ENCODE measurements at regions not wholly inside any gene's neighbourhood (a gene's known extent, or its start where the extent isn't known, plus 50 kb on each side); places are given as distances from the start of the nearest gene placed in this dataset.

DNA sequence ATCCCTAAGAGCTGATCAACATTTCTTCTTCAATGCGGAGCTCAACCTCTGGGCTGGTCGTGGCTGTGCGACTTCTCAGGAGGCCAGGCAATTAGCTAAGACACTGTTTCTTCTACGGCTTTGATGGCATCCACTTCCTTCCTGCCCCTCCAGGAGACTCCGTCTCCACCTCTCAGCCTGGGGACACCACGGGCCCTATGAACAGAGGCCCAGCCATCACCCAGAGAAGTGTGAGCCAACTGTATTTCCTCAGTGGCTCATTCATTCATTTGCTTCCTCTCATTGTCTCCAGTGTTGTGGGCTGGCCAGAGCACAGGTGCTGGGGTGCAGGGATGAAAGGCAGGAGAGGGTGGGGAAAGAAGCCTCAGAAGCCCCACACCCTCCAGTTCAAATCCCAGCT is 51.8 kb upstream of the APCDD1L start:
- no peak overlapping the region for H2BK12ac ChIP-seq (ENCODE audit: low read length in 2 of 2)
- no peak overlapping the region for H2AK5ac ChIP-seq (ENCODE audit: low read length, severe bottlenecking)
- H3K36me3 ChIP-seq (ENCODE audit: control insufficient read depth in 1 of 2, insufficient read depth in 2 of 2, low read depth in 1 of 2, low read length in 2 of 2), result no peaks in the 10 kb centered on the region
- no peak overlapping the region for H2BK120ac ChIP-seq (ENCODE audit: low read depth, low read length)
- no peak overlapping the region for H3K23ac ChIP-seq (ENCODE audit: low read length in 2 of 2)
- H3K18ac ChIP-seq (ENCODE audit: low read depth in 1 of 2, low read length in 2 of 2), result no peak overlapping the region
- no peak overlapping the region for H2AFZ ChIP-seq (ENCODE audit: low read depth, low read length)
- no peak for DNase-seq
- peaks cover 20% of the 10 kb centered on the region for H3K4me1 ChIP-seq (ENCODE audit: control insufficient read depth, insufficient read depth, low read depth, low read length)
- no peak overlapping the region for H3K4me3 ChIP-seq (ENCODE audit: insufficient read depth in 1 of 2, low read depth in 1 of 2, low read length in 2 of 2)
- H2BK15ac ChIP-seq (ENCODE audit: low read depth, poor library complexity, severe bottlenecking), result no peak overlapping the region
- H3K9me3 ChIP-seq (ENCODE audit: control insufficient read depth, low read length), result no peaks in the 10 kb centered on the region
- H2BK5ac ChIP-seq (ENCODE audit: low read depth, low read length, poor library complexity, severe bottlenecking), result no peak overlapping the region
- no peak overlapping the region for H4K91ac ChIP-seq (ENCODE audit: low read length)
- no peaks in the 10 kb centered on the region for H3K79me1 ChIP-seq (replicated peaks; ENCODE audit: low read length, poor library complexity, severe bottlenecking)
- no peak overlapping the region for H3K27ac ChIP-seq (ENCODE audit: low read length, poor library complexity, severe bottlenecking)
- WGBS, result 79% methylated on average over 6 of the region's 6 CpGs
- no peak overlapping the region for H3K14ac ChIP-seq (ENCODE audit: low read length in 2 of 2)
- H3K4me2 ChIP-seq (ENCODE audit: low read length, poor library complexity, severe bottlenecking), result no peak overlapping the region
- H3K27me3 ChIP-seq (ENCODE audit: control insufficient read depth in 1 of 2, insufficient read depth in 1 of 2, low read length in 2 of 2), result peaks cover 0 to 27% of the 10 kb centered on the region in 2 experiments
- no peak overlapping the region for H3K9ac ChIP-seq (ENCODE audit: low read length)
- H4K8ac ChIP-seq (ENCODE audit: low read length), result no peak overlapping the region
- H3K4ac ChIP-seq (ENCODE audit: low read depth in 1 of 2, low read length in 2 of 2), result no peak overlapping the region

- Histone ChIP-seq H3K27me3 (ENCODE audit: control insufficient read depth in 1 of 2, insufficient read depth in 1 of 2, low read length in 2 of 2) (peaks cover 0 to 27% of the 10 kb centered on the region in 2 experiments), H3K4me2 (ENCODE audit: low read length, poor library complexity, severe bottlenecking) (no peak overlapping the region), H2BK120ac (ENCODE audit: low read depth, low read length) (no peak overlapping the region), H3K23ac (ENCODE audit: low read length in 2 of 2) (no peak overlapping the region), H3K79me1 (replicated peaks; ENCODE audit: low read length, poor library complexity, severe bottlenecking) (no peaks in the 10 kb centered on the region), H3K9me3 (ENCODE audit: control insufficient read depth, low read length) (no peaks in the 10 kb centered on the region), H3K9ac (ENCODE audit: low read length) (no peak overlapping the region), H3K36me3 (ENCODE audit: control insufficient read depth in 1 of 2, insufficient read depth in 2 of 2, low read depth in 1 of 2, low read length in 2 of 2) (no peaks in the 10 kb centered on the region), H2AFZ (ENCODE audit: low read depth, low read length) (no peak overlapping the region), H3K4me3 (ENCODE audit: insufficient read depth in 1 of 2, low read depth in 1 of 2, low read length in 2 of 2) (no peak overlapping the region), H2BK5ac (ENCODE audit: low read depth, low read length, poor library complexity, severe bottlenecking) (no peak overlapping the region), H2AK5ac (ENCODE audit: low read length, severe bottlenecking) (no peak overlapping the region), H3K27ac (ENCODE audit: low read length, poor library complexity, severe bottlenecking) (no peak overlapping the region), H4K91ac (ENCODE audit: low read length) (no peak overlapping the region), H2BK15ac (ENCODE audit: low read depth, poor library complexity, severe bottlenecking) (no peak overlapping the region), H3K18ac (ENCODE audit: low read depth in 1 of 2, low read length in 2 of 2) (no peak overlapping the region), H3K4me1 (ENCODE audit: control insufficient read depth, insufficient read depth, low read depth, low read length) (peaks cover 18% of the 10 kb centered on the region), H4K8ac (ENCODE audit: low read length) (no peak overlapping the region), H3K14ac (ENCODE audit: low read length in 2 of 2) (no peak overlapping the region), H2BK12ac (ENCODE audit: low read length in 2 of 2) (no peak overlapping the region), H3K4ac (ENCODE audit: low read depth in 1 of 2, low read length in 2 of 2) (no peak overlapping the region)
- 92% methylated on average over 13 of the region's 13 CpGs for WGBS
- no peak for DNase-seq
These were observed 50.4 kb upstream of the APCDD1L start for GRCh38 chr20:58565461-58566175.

Measured in mesenchymal stem cell (in vitro differentiated cells and primary cell).